ENCODE measurements at regions not wholly inside any gene's neighbourhood (a gene's known extent, or its start where the extent isn't known, plus 50 kb on each side); places are given as distances from the start of the nearest gene placed in this dataset.
A peak's percentile ranks its signal among the peaks of the same experiment; 100 is the strongest.
"Not testable (repeated sequence)": the region's sequence is repeated elsewhere in the genome, so short reads cannot be mapped to it uniquely, and the experiment has no call there.

GRCh38 chr15:69602921-69603320 is 150.3 kb downstream of the RPLP1 start:
- DNase-seq: no peak

- DNase-seq: no peak
Observed at GRCh38 chr15:69603369-69604071, 150.9 kb downstream of the RPLP1 start.

GRCh38 chr15:69604072-69604411 is 151.4 kb downstream of the RPLP1 start:
- DNase-seq: peak; percentile 89

GRCh38 chr15:69606144-69606543 is 153.5 kb downstream of the RPLP1 start:
- DNase-seq: no peak

GRCh38 chr15:69606921-69607500 is 154.4 kb downstream of the RPLP1 start:
- DNase-seq: no peak

- DNase-seq: no peak
Observed at GRCh38 chr15:69608661-69609060, 156.0 kb downstream of the RPLP1 start.

- no peak for DNase-seq
Observed at GRCh38 chr15:69609176-69609575, 156.6 kb downstream of the RPLP1 start.

GRCh38 chr15:69609776-69610175 is 157.2 kb downstream of the RPLP1 start:
- no peak for DNase-seq

- DNase-seq: no peak
Observed at GRCh38 chr15:69610277-69610676, 157.7 kb downstream of the RPLP1 start.

GRCh38 chr15:69610858-69611257 is 158.2 kb downstream of the RPLP1 start:
- no peak for DNase-seq

GRCh38 chr15:69612112-69612511 is 159.5 kb downstream of the RPLP1 start:
- peak; percentile 96 for DNase-seq

- no peak for DNase-seq
Observed at GRCh38 chr15:69613182-69613581, 160.6 kb downstream of the RPLP1 start.

- no peak for DNase-seq
Observed at GRCh38 chr15:69613988-69614387, 161.4 kb downstream of the RPLP1 start.

GRCh38 chr15:69615736-69616135 is 163.1 kb downstream of the RPLP1 start:
- DNase-seq: no peak

- DNase-seq: no peak
Observed at GRCh38 chr15:69616558-69616957, 163.9 kb downstream of the RPLP1 start.

GRCh38 chr15:69617144-69617543 is 164.5 kb downstream of the RPLP1 start:
- not testable (repeated sequence) for DNase-seq

- DNase-seq: no peak
Observed at GRCh38 chr15:69623392-69624154, 171.0 kb downstream of the RPLP1 start.

GRCh38 chr15:69624155-69624520 is 171.5 kb downstream of the RPLP1 start:
- DNase-seq: no peak

- DNase-seq: no peak
Observed at GRCh38 chr15:69624816-69625215, 172.2 kb downstream of the RPLP1 start.

GRCh38 chr15:69625328-69625727 is 172.7 kb downstream of the RPLP1 start:
- no peak for DNase-seq

- DNase-seq: no peak
Observed at GRCh38 chr15:69626095-69627066, 173.8 kb downstream of the RPLP1 start.

GRCh38 chr15:69627548-69628158 is 175.0 kb downstream of the RPLP1 start:
- no peak for DNase-seq

All from NCI-H1417 treated with DMSO at 0.1 percent for 48 hours (cell line).